Lung (tissue), 11 donors: ENCODE measurements at regions not wholly inside any gene's neighbourhood (a gene's known extent, or its start where the extent isn't known, plus 50 kb on each side); places are given as distances from the start of the nearest gene placed in this dataset.
A peak's percentile ranks its signal among the peaks of the same experiment; 100 is the strongest.

Source experiments
- ATAC-seq: fragments of 200-7000 bp; cut with Tn5 transposase; one replicate; pipeline ENCODE4 v1.9.1; 2020; ENCODE audit warnings: moderate number of reproducible peaks; ENCODE audit not compliant: insufficient read depth, low FRiP score
- DNase-seq, 3 donors: peaks; one replicate each; pipeline ENCODE4 v3.0.0-alpha.2; 2013 to 2017
- H3K27ac ChIP-seq, 2 donors: one replicate each; pipeline ENCODE4 v1.5.1; 2013; ENCODE audit warnings: mild to moderate bottlenecking in 2 of 2, moderate library complexity in 2 of 2, control low read depth in 1 of 2, inconsistent platforms in 1 of 2, low read depth in 1 of 2, low read length in 1 of 2
- H3K27me3 ChIP-seq, 3 donors: one replicate each; pipeline ENCODE4 v1.5.1; 2013; ENCODE audit warnings: low read length in 2 of 3; ENCODE audit not compliant: control insufficient read depth in 3 of 3, insufficient read depth in 3 of 3
- H3K36me3 ChIP-seq, 4 donors: one replicate each; pipeline ENCODE4 v1.5.1; 2013; ENCODE audit warnings: low read length in 4 of 4, mild to moderate bottlenecking in 1 of 4, moderate library complexity in 1 of 4; ENCODE audit not compliant: control insufficient read depth in 4 of 4, insufficient read depth in 4 of 4
- H3K4me1 ChIP-seq, 5 donors: one replicate each; pipeline ENCODE4 v1.5.1; 2013; ENCODE audit warnings: low read length in 5 of 5, mild to moderate bottlenecking in 2 of 5, moderate library complexity in 1 of 5; ENCODE audit not compliant: control insufficient read depth in 5 of 5, insufficient read depth in 5 of 5
- H3K4me3 ChIP-seq: one replicate; pipeline ENCODE4 v1.5.1; 2013; ENCODE audit warnings: mild to moderate bottlenecking, control low read depth, moderate library complexity
- H3K9ac ChIP-seq, 2 donors: one replicate each; pipeline ENCODE4 v1.5.1; 2013; ENCODE audit warnings: low read length in 2 of 2, control low read depth in 1 of 2; ENCODE audit not compliant: insufficient read depth in 1 of 2
- H3K9me3 ChIP-seq, 4 donors: one replicate each; pipeline ENCODE4 v1.5.1; 2013; ENCODE audit warnings: low read length in 3 of 4, mild to moderate bottlenecking in 1 of 4, moderate library complexity in 1 of 4; ENCODE audit not compliant: control insufficient read depth in 4 of 4, insufficient read depth in 3 of 4
- whole genome bisulfite sequencing, 2 donors: extraction: QIAGEN DNeasy Blood & Tissue Kit; methylation state at CpG; one replicate each; pipeline ENCODE4 v1.1.7; 2013; 5-methylcytosine and 5-hydroxymethylcytosine counted together
- TF ChIP-seq, protein P1 (sequence below): IDR thresholded peaks from 2 replicates; pipeline ENCODE4 v1.5.1; 2012; ENCODE audit warnings: mild to moderate bottlenecking; ENCODE audit errors: control extremely low read depth, extremely low read depth
- donor health status: control.
- donor health status: control.
- donor health status: Bipolar disorder and iron deficiency.
- donor health status: healthy.
- donor health status: DM: yes; HTN: yes; CAD: no.

DNA sequence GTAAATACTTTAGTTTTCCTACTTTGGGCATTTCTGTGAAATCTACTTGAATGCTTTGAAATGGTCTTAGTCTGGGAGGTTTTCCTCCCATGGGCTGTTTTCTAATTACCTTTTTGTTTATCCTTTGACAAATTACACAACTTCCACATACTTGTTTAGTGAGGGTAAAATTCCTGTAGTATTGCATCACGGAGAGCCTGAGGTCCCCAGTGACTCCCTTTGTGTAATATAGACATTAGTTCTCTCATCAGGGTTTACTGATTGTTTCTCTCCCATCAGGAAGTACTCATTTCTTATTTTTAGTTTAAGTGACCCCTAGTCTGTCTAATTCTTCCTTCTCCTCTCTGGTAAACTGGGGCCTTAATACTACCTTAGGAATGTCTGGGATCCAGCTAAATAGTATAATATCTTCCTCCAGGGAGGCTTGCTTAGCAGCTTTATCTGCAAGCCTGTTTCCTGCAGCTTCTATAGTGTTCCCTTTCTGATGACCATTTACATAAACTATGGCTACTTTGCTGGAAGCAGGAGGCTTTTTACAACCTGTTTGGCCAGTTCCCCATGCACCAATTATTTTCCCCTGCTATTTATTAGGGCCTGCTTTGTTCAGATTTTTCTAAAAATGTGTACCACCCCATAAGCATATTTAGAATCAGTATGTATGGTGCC lies 87.2 kb upstream of the XCR1 start:
- 0 to 26% methylated on average over 1 of the region's 1 CpG for WGBS, 2 donors
- DNase-seq = no peak
- Histone ChIP-seq H3K27me3 (no peaks in the 10 kb centered on the region), H3K36me3 (no peaks in the 10 kb centered on the region), H3K4me1 (peaks cover 0 to 23% (median 6%) of the 10 kb centered on the region in 5 donors), H3K4me3 (no peak overlapping the region), H3K9me3 (no peaks in the 10 kb centered on the region), H3K27ac (peak overlapping the region in 1 of 2 donors; percentile 70), H3K9ac (no peak overlapping the region)
- ATAC-seq = no peak
- TF ChIP-seq, protein P1, sequence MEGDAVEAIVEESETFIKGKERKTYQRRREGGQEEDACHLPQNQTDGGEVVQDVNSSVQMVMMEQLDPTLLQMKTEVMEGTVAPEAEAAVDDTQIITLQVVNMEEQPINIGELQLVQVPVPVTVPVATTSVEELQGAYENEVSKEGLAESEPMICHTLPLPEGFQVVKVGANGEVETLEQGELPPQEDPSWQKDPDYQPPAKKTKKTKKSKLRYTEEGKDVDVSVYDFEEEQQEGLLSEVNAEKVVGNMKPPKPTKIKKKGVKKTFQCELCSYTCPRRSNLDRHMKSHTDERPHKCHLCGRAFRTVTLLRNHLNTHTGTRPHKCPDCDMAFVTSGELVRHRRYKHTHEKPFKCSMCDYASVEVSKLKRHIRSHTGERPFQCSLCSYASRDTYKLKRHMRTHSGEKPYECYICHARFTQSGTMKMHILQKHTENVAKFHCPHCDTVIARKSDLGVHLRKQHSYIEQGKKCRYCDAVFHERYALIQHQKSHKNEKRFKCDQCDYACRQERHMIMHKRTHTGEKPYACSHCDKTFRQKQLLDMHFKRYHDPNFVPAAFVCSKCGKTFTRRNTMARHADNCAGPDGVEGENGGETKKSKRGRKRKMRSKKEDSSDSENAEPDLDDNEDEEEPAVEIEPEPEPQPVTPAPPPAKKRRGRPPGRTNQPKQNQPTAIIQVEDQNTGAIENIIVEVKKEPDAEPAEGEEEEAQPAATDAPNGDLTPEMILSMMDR = no peak

DNA sequence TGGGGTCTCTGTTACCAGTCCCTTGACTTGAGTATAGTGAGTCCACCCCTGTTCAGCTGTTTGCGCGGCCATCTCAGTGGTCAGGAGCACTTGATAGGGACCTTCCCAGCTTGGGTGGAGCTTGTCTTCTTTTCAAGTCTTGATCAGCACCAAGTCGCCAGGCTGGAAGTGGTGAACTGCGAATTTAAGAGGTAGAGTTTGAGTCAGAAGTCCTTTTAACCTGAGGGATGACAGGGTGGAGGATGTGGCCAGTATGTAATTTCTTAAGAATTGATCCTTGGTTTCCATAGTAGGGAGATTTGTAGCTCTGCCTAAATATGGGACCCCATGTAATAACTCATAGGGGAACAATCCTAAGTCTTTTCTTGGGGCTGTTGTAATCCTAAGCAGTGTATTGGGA lies 86.3 kb upstream of the XCR1 start:
- Histone ChIP-seq H3K9me3 (no peaks in the 10 kb centered on the region), H3K27me3 (no peaks in the 10 kb centered on the region), H3K9ac (no peak overlapping the region), H3K4me1 (peaks cover 0 to 32% (median 10%) of the 10 kb centered on the region in 5 donors), H3K4me3 (no peak overlapping the region), H3K27ac (peak overlapping the region in 1 of 2 donors; percentile 53), H3K36me3 (no peaks in the 10 kb centered on the region)
- DNase-seq (no peak), ATAC-seq (no peak)
- TF ChIP-seq, protein P1 = no peak
- WGBS, 2 donors = 97 to 99% methylated on average over 4 of the region's 4 CpGs

DNA sequence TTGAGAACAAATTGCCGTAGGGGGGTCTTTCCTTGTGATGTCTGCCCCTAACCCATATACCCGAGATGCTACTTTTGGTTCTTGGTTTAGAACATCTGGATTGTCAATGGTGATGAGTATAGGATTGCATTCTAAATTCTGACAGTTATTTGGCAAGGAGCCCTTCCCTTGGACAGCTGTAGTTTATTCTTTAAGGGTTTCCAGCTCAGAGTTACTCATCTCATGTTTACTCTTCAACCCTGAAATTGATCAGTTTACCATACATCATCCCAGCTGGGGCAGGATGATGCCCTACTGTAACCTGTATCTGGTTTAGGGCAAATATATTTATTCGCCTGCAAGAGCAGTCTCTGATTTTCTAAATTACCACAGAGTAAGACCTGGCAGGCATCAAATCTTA lies 85.7 kb upstream of the XCR1 start:
- Histone ChIP-seq H3K9me3 (no peaks in the 10 kb centered on the region), H3K36me3 (no peaks in the 10 kb centered on the region), H3K4me1 (peaks cover 0 to 36% (median 10%) of the 10 kb centered on the region in 5 donors), H3K9ac (no peak overlapping the region), H3K27ac (no peak overlapping the region), H3K27me3 (no peaks in the 10 kb centered on the region), H3K4me3 (no peak overlapping the region)
- TF ChIP-seq, protein P1 = no peak
- WGBS, 2 donors = 61 to 96% methylated on average over 3 of the region's 3 CpGs
- DNase-seq (no peak), ATAC-seq (no peak)

DNA sequence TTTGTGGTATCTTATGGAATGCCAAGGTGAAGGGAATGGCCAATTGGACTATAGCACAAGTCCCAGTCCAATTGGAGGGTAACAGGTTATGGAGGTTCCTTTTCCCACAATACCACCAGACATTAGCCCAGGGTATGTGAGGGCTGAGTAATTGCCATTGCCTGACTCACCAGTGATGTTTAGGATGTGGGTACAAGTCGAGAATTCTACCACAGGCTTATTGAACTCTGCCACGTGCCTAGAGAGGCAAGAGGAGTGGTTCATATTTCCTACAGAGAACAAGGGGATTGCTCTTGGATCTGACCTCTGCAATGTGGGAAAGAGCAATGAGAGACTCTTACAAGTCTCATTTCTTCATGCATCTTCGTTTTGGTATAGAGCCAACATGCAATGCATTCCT lies 85.0 kb upstream of the XCR1 start:
- Histone ChIP-seq H3K4me1 (peaks cover 0 to 36% (median 10%) of the 10 kb centered on the region in 5 donors), H3K27ac (no peak overlapping the region)

More for the DNA sequence above, 85.0 kb upstream of the XCR1 start:
- ATAC-seq (no peak), DNase-seq (no peak)
- Histone ChIP-seq H3K27me3 (no peaks in the 10 kb centered on the region), H3K9me3 (no peaks in the 10 kb centered on the region), H3K4me3 (no peak overlapping the region), H3K9ac (no peak overlapping the region), H3K36me3 (no peaks in the 10 kb centered on the region)
- 79 to 81% methylated on average over 3 of the region's 3 CpGs for WGBS, 2 donors
- TF ChIP-seq, protein P1 = no peak
